GM12891 (cell line): ENCODE measurements at regions not wholly inside any gene's neighbourhood (a gene's known extent, or its start where the extent isn't known, plus 50 kb on each side); places are given as distances from the start of the nearest gene placed in this dataset.

ENCODE experiments used
- PAX5 ChIP-seq: IDR thresholded peaks from 2 replicates; pipeline ENCODE4 v1.6.1; 2011; ENCODE audit warnings: low read length, moderate library complexity, mild to moderate bottlenecking; ENCODE audit not compliant: insufficient read depth, severe bottlenecking
- POLR2A ChIP-seq: IDR thresholded peaks from 2 replicates; pipeline ENCODE4 v1.6.1; 2011; ENCODE audit warnings: low read depth, low read length, control low read depth
- POLR2AphosphoS5 ChIP-seq: IDR thresholded peaks from 2 replicates; pipeline ENCODE4 v1.6.1; 2011; ENCODE audit warnings: low read depth, low read length, control low read depth
- SPI1 ChIP-seq: IDR thresholded peaks from 2 replicates; pipeline ENCODE4 v1.6.1; 2011; ENCODE audit warnings: low read depth, low read length, control low read depth
- TAF1 ChIP-seq: IDR thresholded peaks from 2 replicates; pipeline ENCODE4 v1.6.1; 2011; ENCODE audit warnings: low read depth, low read length, control low read depth

DNA sequence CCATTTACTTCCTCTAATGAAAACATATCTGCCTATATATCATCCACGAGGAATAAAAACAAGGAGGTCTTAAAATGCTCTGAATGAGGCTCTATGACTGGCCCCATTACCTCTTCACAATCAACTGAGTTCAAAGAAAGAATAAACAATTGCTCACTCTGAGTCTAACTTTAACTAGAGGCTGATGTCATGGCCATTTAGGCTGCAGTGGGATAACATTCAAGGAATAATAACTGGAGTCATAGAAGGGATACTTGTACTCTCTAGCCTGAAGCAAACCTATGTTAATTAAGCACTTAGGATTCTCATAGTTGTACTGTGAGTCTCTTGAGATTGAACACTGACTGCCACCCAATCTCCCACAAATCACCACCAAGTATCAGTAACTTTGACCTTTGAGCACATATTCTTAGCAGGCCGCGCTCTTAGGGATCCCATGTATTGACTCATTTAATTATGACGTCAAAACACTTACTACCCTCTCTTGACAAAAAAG is 70.2 kb downstream of the PERP start:
- TF ChIP-seq POLR2AphosphoS5 (no peak), POLR2A (no peak), TAF1 (no peak), SPI1 (no peak), PAX5 (no peak)
